Activated naive CD8-positive, alpha-beta T cell treated with anti-CD3 and anti-CD28 coated beads, Interleukin-2, amount 10 ng/mL, durations not matched to agents 7 days and 5 days (primary cell): ENCODE measurements at regions not wholly inside any gene's neighbourhood (a gene's known extent, or its start where the extent isn't known, plus 50 kb on each side); places are given as distances from the start of the nearest gene placed in this dataset.
"Not testable (repeated sequence)": the region's sequence is repeated elsewhere in the genome, so short reads cannot be mapped to it uniquely, and the experiment has no call there.

ENCODE experiments used
- ATAC-seq: fragments of 150-1000 bp; cut with Tn5 transposase; one replicate; pipeline ENCODE4 v1.10.0; 2021; ENCODE audit warnings: low read depth, moderate library complexity
- POLR2A ChIA-PET: fragments of 350-600 bp; sonication (Branson Sonifier 250); formaldehyde crosslinking; loops from one replicate; lab custom pipeline; 2021; ENCODE audit warnings: antibody characterized with exemption; lab: Charles Lee
- DNase-seq: peaks from one replicate; pipeline ENCODE4 v3.0.0; 2021
- H3K27ac Mint-ChIP-seq: one replicate; pipeline ENCODE4 v1.8.0; 2022; ENCODE audit warnings: mild to moderate bottlenecking, mixed read lengths
- H3K27me3 Mint-ChIP-seq: one replicate; pipeline ENCODE4 v1.8.0; 2022; ENCODE audit warnings: mild to moderate bottlenecking, moderate library complexity, mixed read lengths
- H3K36me3 Mint-ChIP-seq: one replicate; pipeline ENCODE4 v1.8.0; 2021; ENCODE audit warnings: mild to moderate bottlenecking, mixed read lengths
- H3K4me1 Mint-ChIP-seq: one replicate; pipeline ENCODE4 v1.8.0; 2021; ENCODE audit warnings: mixed read lengths
- H3K4me3 Mint-ChIP-seq: one replicate; pipeline ENCODE4 v1.8.0; 2022; ENCODE audit warnings: mild to moderate bottlenecking, moderate library complexity, mixed read lengths
- H3K9me3 Mint-ChIP-seq: one replicate; pipeline ENCODE4 v1.8.0; 2021; ENCODE audit warnings: mixed read lengths

DNA sequence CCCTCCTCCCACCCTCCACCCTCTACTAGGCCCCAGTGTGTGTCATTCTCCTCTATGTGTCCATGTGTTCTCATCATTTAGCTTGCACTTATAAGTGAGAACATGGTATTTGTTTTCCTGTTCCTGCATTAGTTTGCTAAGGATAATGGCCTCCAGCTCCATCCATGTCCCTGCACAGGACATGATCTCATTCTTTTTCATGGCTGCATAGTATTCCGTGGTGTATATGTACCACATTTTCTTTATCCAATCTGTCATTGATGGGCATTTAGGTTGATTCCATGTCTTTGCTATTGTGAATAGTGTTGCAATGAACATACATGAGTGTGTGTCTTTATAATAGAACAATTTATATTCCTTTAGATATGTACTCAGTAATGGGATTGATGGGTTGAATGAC lies 148.7 kb upstream of the CXorf66 start:
- ATAC-seq, H3K4me3 Mint-ChIP-seq, POLR2A ChIA-PET, H3K27ac Mint-ChIP-seq, H3K4me1 Mint-ChIP-seq, DNase-seq, H3K36me3 Mint-ChIP-seq, H3K9me3 Mint-ChIP-seq, H3K27me3 Mint-ChIP-seq: not testable (repeated sequence)

DNA sequence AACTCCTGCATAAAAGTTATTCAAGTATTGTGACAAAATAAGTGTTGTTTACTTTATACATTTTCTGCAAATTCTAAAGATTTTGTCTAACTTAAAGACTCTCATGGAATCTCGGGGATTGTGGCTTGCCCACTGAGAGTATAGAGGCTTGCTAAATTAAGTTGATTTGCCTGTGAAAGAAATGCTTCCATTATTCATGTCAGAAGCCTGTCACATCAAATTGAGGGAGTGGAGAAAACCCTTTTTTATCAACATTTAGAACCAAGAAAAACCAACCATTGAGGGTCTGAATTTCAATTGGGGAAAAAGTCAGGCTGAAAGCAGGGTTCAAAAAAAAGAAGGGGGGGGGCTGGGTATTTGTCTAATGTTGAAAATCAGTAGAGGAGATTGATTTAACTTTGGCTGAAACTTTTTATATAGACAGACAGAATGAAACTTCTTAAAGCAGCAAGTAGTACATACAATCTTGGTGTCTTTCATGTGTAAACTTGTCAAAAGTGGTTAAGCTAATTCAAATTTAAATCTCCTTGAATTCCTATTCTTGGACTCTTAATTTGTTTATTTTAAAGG lies 144.8 kb upstream of the CXorf66 start:
- DNase-seq (no peak), ATAC-seq (no peak)
- Mint-ChIP-seq H3K9me3 (no peaks in the 10 kb centered on the region), H3K27me3 (peaks cover 2% of the 10 kb centered on the region), H3K27ac (no peak overlapping the region), H3K36me3 (no peaks in the 10 kb centered on the region), H3K4me3 (no peak overlapping the region), H3K4me1 (no peaks in the 10 kb centered on the region)
- POLR2A ChIA-PET = no interaction called here

DNA sequence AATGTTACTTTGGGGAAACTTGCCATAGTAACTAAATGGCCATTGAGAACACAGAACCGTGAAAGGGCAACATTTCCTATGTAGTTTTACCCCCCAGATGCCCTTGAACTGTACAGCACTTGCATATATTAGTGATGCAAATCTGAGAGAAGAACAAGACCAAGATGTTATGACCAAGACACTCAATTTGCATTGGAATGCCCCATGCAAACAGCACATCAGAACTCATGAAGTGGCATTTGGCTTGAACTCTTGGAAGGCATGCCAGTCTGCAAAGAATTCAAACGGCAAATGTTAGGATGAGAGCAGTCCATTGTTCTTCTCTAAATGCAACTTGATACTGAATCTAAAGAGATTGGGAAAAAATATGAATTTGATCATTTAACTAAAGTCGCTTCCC lies 139.4 kb upstream of the CXorf66 start:
- H3K4me3 Mint-ChIP-seq = no peak overlapping the region
- no peaks in the 10 kb centered on the region for H3K36me3 Mint-ChIP-seq
- no peak for DNase-seq
- no peaks in the 10 kb centered on the region for H3K27me3 Mint-ChIP-seq
- no peak overlapping the region for H3K27ac Mint-ChIP-seq
- POLR2A ChIA-PET = no interaction called here
- H3K4me1 Mint-ChIP-seq = no peaks in the 10 kb centered on the region
- ATAC-seq = no peak
- H3K9me3 Mint-ChIP-seq = no peaks in the 10 kb centered on the region

DNA sequence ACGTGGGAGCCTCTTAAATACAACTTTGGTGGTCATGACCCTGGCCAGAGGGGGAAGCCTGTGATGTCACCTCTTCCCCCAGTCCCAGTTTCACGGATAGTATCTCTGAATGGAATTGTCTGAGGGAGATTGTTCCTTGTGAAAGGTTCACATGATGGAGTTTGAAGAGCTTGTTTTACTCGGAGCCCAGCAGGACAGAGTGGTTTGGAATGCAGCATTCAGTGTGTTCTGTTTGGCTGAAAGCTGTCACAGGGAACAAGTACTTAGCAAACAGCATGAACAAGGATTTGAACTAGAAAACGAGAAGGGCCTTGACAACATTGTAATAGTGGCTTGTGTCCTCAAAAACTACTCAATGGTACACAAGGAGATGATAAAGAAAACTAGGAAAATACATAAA lies 133.9 kb upstream of the CXorf66 start:
- DNase-seq (no peak), ATAC-seq (no peak)
- H3K4me3 Mint-ChIP-seq = no peak overlapping the region
- peaks cover 3% of the 10 kb centered on the region for H3K27me3 Mint-ChIP-seq
- POLR2A ChIA-PET = no interaction called here
- no peak overlapping the region for H3K27ac Mint-ChIP-seq
- H3K36me3 Mint-ChIP-seq = no peaks in the 10 kb centered on the region
- H3K9me3 Mint-ChIP-seq = no peaks in the 10 kb centered on the region
- no peaks in the 10 kb centered on the region for H3K4me1 Mint-ChIP-seq

DNA sequence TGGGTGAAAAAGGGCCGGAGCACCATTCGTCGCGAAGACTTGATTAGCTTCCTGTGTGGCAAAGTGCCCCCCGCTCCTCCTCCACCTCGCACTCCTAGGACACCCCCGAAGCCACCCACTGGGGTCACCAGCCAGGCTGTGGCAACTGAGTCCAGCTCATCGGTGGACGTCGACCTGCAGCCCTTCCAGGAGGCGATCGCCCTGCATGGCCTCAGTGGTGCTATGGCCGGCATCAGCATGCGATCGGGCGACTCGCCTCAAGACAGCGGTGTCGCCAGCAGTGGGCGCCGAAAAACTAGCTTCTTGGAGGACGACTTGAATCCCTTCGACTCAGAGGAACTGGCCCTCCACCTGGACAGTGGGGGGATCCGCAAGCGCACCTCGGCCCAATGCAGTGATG lies 126.8 kb upstream of the CXorf66 start:
- Mint-ChIP-seq H3K27me3 (peaks cover 20% of the 10 kb centered on the region), H3K4me3 (no peak overlapping the region)

DNA sequence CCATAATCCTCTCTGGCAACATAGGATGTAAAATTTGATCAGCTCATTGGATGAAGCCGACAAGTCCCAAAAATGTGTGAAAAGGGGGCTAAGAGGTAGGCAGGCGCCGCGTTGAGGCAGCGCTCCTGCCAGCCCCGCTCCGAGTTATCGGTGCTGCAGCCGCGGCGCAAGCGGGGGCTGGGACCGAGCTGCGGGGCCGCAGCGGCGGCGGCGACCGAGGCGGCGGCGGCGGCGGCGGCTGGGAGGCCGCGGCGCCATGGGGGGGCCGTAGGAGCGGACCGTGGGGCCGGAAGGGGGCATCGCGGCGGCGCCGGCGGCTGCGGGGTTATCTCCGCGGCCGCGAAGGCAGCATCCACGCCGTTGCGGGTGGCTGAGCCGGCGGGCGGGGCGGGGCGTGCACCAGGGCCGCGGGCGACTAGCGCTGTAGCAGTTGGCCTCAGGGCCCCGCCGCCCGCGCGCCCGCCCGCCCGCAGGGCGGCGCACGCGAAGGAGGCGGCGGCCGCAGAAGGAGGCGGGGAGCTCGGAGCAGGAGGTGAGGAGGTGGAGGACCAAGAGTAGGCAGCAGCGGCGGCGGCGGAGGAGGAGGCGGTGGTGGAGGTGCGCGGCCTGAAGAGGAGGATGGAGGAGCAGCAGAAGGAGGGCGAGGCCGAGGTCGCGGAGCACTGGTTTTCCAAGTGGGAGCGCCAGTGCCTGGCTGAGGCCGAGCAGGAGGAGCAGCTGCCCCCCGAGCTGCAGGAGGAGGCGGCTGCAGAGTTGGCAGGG lies 126.0 kb upstream of the CXorf66 start:
- DNase-seq (peak; percentile 31), ATAC-seq (peak; percentile 61)
- POLR2A ChIA-PET = no interaction called here
- H3K9me3 Mint-ChIP-seq = no peaks in the 10 kb centered on the region
- H3K27me3 Mint-ChIP-seq = peaks cover 20% of the 10 kb centered on the region
- H3K36me3 Mint-ChIP-seq = no peaks in the 10 kb centered on the region
- H3K4me3 Mint-ChIP-seq = peak overlapping the region; percentile 28
- no peak overlapping the region for H3K27ac Mint-ChIP-seq
- H3K4me1 Mint-ChIP-seq = no peaks in the 10 kb centered on the region

More for the DNA sequence above, 126.8 kb upstream of the CXorf66 start:
- POLR2A ChIA-PET = no interaction called here
- Mint-ChIP-seq H3K27ac (no peak overlapping the region), H3K36me3 (no peaks in the 10 kb centered on the region), H3K9me3 (no peaks in the 10 kb centered on the region), H3K4me1 (no peaks in the 10 kb centered on the region)
- ATAC-seq = no peak
- DNase-seq = no peak

DNA sequence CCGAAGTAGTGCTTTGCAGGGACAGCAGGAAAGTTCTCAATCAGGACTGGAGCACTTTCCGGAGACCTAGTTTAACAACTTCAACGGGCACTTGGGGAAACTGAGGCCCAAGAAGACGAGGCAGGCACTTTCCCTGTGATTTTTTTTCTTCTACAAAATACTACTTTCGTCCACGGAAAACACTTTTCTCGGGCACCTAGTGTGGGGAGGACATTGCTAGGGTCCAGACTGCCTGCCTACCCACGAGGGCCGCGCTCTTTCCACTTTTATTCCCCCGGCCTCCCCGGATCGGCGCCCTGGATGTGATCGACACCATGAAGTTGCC lies 125.4 kb upstream of the CXorf66 start:
- Mint-ChIP-seq H3K27ac (no peak overlapping the region), H3K4me3 (no peak overlapping the region), H3K36me3 (no peaks in the 10 kb centered on the region), H3K27me3 (peaks cover 20% of the 10 kb centered on the region), H3K9me3 (no peaks in the 10 kb centered on the region), H3K4me1 (no peaks in the 10 kb centered on the region)
- POLR2A ChIA-PET = no interaction called here
- no peak for ATAC-seq
- no peak for DNase-seq

DNA sequence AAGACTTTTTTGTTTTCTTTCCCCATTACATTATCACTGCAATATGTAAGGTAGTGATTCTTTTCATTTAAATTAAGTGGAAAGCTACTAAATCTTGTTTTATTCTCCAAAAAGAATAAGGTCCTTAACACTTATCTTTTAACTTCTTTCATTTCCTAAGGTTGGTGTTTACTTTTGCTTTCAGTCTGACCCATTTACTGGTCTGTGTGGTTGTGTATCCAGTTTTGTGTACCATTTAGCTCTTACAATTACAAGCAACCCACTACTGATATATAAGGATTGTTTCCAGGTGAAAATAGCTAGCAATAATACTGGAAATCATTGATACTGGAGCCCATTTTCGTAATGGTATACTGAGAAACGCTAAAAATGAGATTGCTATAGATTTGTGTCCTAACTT lies 123.1 kb upstream of the CXorf66 start:
- ATAC-seq (no peak), DNase-seq (no peak)
- Mint-ChIP-seq H3K9me3 (no peaks in the 10 kb centered on the region), H3K4me1 (no peaks in the 10 kb centered on the region), H3K27me3 (peaks cover 20% of the 10 kb centered on the region), H3K36me3 (no peaks in the 10 kb centered on the region), H3K27ac (no peak overlapping the region), H3K4me3 (no peak overlapping the region)
- POLR2A ChIA-PET = no interaction called here

DNA sequence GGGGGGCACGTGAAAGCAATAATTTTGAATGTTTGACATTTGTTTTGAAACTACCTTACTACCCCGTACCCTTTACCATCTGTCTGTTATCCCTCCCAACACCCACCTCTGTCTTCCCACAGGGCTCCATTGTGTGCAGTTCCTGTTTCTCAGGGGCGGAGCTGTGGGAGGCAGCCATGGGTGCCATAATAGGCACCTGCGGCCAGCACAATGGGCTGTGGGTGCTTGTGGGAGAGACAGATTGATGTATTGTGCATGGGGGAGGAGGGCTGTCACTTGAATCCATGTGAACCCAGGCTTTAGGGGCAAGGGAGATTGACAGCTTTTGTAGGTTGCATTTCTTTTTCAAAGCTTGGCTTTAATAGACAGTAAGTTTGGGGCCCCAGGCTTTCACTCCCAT lies 122.6 kb upstream of the CXorf66 start:
- H3K4me1 Mint-ChIP-seq = no peaks in the 10 kb centered on the region
- H3K36me3 Mint-ChIP-seq = no peaks in the 10 kb centered on the region
- no peak for DNase-seq

DNA sequence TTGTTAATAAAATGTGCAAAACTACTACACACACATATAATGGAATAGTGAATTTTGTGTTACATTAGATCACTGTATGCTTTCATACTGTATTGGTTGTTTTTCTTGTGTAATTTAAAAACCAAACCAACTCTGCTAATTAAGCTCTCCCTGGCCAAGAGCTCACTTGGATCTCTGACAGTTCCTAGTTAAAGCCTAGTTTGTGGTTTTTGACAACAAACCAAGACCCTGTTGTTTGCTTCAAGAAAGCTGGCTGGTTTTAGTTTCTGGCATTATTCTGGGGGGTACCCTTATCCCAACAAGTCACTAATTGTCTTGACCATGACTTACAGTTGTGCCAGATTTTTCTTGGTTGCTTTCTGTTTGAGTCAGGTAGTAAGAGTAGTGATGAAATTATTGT lies 121.4 kb upstream of the CXorf66 start:
- Mint-ChIP-seq H3K27ac (no peak overlapping the region), H3K36me3 (no peaks in the 10 kb centered on the region), H3K27me3 (peaks cover 15% of the 10 kb centered on the region), H3K9me3 (no peaks in the 10 kb centered on the region), H3K4me1 (no peaks in the 10 kb centered on the region), H3K4me3 (no peak overlapping the region)
- ATAC-seq = no peak
- POLR2A ChIA-PET = no interaction called here
- no peak for DNase-seq

More for the DNA sequence above, 122.6 kb upstream of the CXorf66 start:
- Mint-ChIP-seq H3K27me3 (peaks cover 20% of the 10 kb centered on the region), H3K9me3 (no peaks in the 10 kb centered on the region), H3K4me3 (no peak overlapping the region), H3K27ac (no peak overlapping the region)
- no peak for ATAC-seq
- POLR2A ChIA-PET = no interaction called here

DNA sequence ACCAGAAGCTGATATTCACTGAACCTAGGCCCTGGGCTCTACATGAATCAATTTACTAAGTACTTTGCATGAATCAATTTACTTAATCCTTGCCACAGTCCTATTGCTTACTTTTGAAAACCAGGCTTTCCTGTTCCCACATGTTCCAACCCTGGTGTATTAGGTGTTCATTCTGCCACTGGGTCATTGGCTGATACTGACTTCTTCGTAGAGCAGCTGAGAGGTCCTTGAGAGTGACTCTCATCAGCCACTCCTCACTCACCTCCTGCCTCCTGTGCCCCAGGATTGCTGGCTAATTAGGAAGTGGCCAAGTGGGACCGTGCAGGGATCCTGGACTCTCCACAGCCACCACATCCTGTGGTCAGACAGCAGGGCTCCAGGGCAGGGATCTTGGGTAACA lies 109.5 kb upstream of the CXorf66 start:
- H3K4me1 Mint-ChIP-seq, POLR2A ChIA-PET, H3K27me3 Mint-ChIP-seq, H3K36me3 Mint-ChIP-seq, H3K27ac Mint-ChIP-seq, ATAC-seq, DNase-seq, H3K4me3 Mint-ChIP-seq, H3K9me3 Mint-ChIP-seq: not testable (repeated sequence)

DNA sequence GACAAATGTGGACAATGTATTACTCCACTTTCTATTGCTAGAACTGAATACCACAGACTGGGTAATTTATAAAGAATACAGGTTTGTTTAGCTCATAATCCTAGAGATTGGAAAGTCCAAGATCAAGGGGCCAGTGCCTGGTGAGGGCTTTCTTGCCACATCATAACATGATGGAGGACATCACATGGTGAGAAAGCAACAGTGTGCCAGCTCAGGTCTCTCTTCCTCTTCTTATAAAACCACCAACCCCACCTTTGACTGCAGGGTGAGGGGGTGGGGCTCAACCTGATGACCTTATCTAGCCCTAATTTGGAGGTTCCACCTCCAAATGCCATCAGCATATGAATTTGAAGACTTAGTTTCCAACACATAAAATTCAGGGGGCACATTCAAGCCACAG lies 105.7 kb upstream of the CXorf66 start:
- ATAC-seq = no peak
- Mint-ChIP-seq H3K27ac (no peak overlapping the region), H3K9me3 (no peaks in the 10 kb centered on the region), H3K36me3 (no peaks in the 10 kb centered on the region), H3K4me1 (no peaks in the 10 kb centered on the region), H3K27me3 (no peaks in the 10 kb centered on the region), H3K4me3 (no peak overlapping the region)
- DNase-seq = no peak
- POLR2A ChIA-PET = no interaction called here

DNA sequence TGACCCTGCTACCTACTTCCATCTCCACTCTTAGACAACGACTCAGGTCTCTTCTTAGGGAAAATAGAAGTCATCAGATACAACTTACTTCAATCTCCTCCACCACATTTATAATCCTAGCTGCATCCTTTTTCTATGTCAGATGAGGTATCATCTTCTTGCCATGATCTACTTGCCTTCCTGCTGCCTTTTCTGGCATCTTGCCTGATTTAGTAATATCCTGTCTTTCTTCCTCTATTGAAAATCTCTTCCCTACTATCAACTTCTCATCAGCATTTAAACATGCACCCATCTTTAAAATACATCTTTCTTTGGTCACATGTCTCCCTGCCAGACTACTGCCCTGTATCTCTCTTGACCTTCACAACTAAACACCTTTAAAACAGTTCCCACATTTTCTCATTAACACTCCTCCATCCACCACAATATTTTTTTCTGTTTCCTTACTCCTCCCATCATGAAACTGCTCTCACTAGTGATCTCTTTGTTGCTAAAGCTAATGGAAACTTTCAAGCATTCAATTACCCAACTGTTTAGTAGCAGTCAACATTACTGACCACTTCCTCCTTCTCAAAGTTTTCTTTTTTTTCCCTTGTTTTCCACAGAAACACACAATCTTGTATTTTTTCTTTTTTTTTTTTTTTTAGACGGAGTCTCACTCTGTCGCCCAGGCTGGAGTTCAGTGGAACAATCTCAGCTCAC lies 100.8 kb upstream of the CXorf66 start:
- Mint-ChIP-seq H3K4me1 (no peaks in the 10 kb centered on the region), H3K9me3 (no peaks in the 10 kb centered on the region), H3K4me3 (no peak overlapping the region), H3K27me3 (no peaks in the 10 kb centered on the region), H3K36me3 (no peaks in the 10 kb centered on the region), H3K27ac (no peak overlapping the region)
- DNase-seq (no peak), ATAC-seq (no peak)
- POLR2A ChIA-PET = no interaction called here

DNA sequence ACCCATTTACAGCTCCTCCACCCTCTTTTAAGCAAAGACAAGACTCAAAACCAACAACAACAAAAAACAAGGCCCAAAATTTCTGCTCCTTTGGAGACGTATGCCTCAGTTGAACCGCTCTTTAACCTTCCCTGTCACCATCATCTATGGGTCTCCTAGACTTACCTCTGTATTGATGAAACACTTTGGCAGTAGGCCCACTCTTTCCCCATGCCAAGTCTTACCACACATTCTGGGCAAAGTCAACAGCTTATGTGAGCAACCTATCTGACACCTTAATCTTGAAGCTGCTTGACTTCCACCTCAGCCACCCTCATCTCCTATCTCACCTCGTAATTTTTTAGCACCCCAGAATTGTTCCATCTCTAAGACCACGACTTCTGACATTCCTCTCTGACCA lies 99.7 kb upstream of the CXorf66 start:
- POLR2A ChIA-PET = no interaction called here
- Mint-ChIP-seq H3K9me3 (no peaks in the 10 kb centered on the region), H3K36me3 (no peaks in the 10 kb centered on the region), H3K27ac (no peak overlapping the region), H3K27me3 (no peaks in the 10 kb centered on the region), H3K4me3 (no peak overlapping the region), H3K4me1 (no peaks in the 10 kb centered on the region)
- ATAC-seq (no peak), DNase-seq (no peak)
